K562 (cell line): ENCODE measurements at regions not wholly inside any gene's neighbourhood (a gene's known extent, or its start where the extent isn't known, plus 50 kb on each side); places are given as distances from the start of the nearest gene placed in this dataset.

Experiments
- ATAC-seq: fragments of 200-7000 bp; cut with Tn5 transposase; 3 replicates; pipeline ENCODE4 v1.9.1; 2020; ENCODE audit warnings: moderate library complexity
- BruUV-seq: library from RNA; stranded (reverse); fragments of 400-500 nt; replicated peaks from 2 replicates; lab custom pipeline; 2021; lab: Mats Ljungman, UMichigan
- CTCF ChIA-PET: fragments of 300-600 bp; formaldehyde crosslinking; extraction: SDS; loops from one replicate; lab custom pipeline; 2021; ENCODE audit warnings: low intra/inter-chr PET ratio; lab: Yijun Ruan, JAX
- POLR2A ChIA-PET: fragments of 300-600, 350-650 bp; sonication (Branson Sonifier 250); formaldehyde crosslinking; extraction: SDS; loops from one replicate; lab custom pipeline; 2021; ENCODE audit warnings: antibody characterized with exemption, inconsistent platforms; lab: Yijun Ruan, JAX
- DNase-seq, 4 experiments: peaks; one replicate each; pipeline versions ENCODE4 v3.0.0 to v3.0.0-alpha.2; 2011 to 2018; ENCODE audit warnings: low spot score in 3 of 4, mixed read lengths in 3 of 4; ENCODE audit errors: extremely low read depth in 1 of 4
- FAIRE-seq: peaks from 2 replicates; lab custom pipeline; 2011; peaks lifted over from hg19 to GRCh38; lab: Jason Lieb, UNC
- H2AFZ ChIP-seq: 2 replicates; pipeline ENCODE4 v1.6.0; 2011; ENCODE audit warnings: low read depth, low read length, control low read depth, inconsistent platforms
- H3K27ac ChIP-seq: fragments of 200-600 bp; 3 replicates; pipeline ENCODE4 v1.8.0; 2011; ENCODE audit warnings: low read depth, mild to moderate bottlenecking, control low read depth, inconsistent platforms, low read length, moderate library complexity, mixed read lengths; ENCODE audit errors: extremely low read depth
- H3K27me3 ChIP-seq, 2 experiments: fragments of 300-600 bp in 1 of 2; 2 replicates in 1 of 2; 3 replicates in 1 of 2; pipeline versions ENCODE4 v1.6.0 to v1.8.0; 2011; ENCODE audit warnings: inconsistent platforms in 2 of 2, low read length in 2 of 2, mild to moderate bottlenecking in 1 of 2, mixed read lengths in 1 of 2, moderate library complexity in 1 of 2; ENCODE audit not compliant: control insufficient read depth in 2 of 2, insufficient read depth in 2 of 2
- H3K36me3 ChIP-seq: fragments of 300-600 bp; 3 replicates; pipeline ENCODE4 v1.8.0; 2011; ENCODE audit warnings: mild to moderate bottlenecking, low read length, inconsistent platforms; ENCODE audit not compliant: control insufficient read depth, insufficient read depth
- H3K4me1 ChIP-seq, 2 experiments: fragments of 200-600 bp in 1 of 2; replicated peaks in 1 of 2; 2 replicates in 1 of 2; 3 replicates in 1 of 2; pipeline versions ENCODE4 v1.5.1 to v1.8.0; 2011; ENCODE audit warnings: inconsistent platforms in 2 of 2, low read length in 2 of 2, mild to moderate bottlenecking in 1 of 2, mixed read lengths in 1 of 2, moderate library complexity in 1 of 2; ENCODE audit not compliant: control insufficient read depth in 2 of 2, insufficient read depth in 2 of 2
- H3K4me2 ChIP-seq: 2 replicates; pipeline ENCODE4 v1.6.1; 2011; ENCODE audit warnings: low read length, control low read depth, inconsistent platforms, mixed read lengths; ENCODE audit not compliant: insufficient read depth
- H3K4me3 ChIP-seq: fragments of 200-600 bp; sonication (generic), shearing (Covaris generic); 2 replicates; pipeline ENCODE4 v1.5.1; 2016; ENCODE audit warnings: control low read depth, inconsistent platforms
- H3K79me2 ChIP-seq: fragments of 200-600 bp; 3 replicates; pipeline ENCODE4 v1.8.0; 2011; ENCODE audit warnings: low read length, inconsistent platforms; ENCODE audit not compliant: control insufficient read depth, insufficient read depth
- H3K9ac ChIP-seq, 2 experiments: 2 replicates each; pipeline versions ENCODE4 v1.6.0 to v1.6.1; 2011; ENCODE audit warnings: low read depth in 2 of 2, low read length in 2 of 2, control low read depth in 1 of 2, inconsistent platforms in 1 of 2, mild to moderate bottlenecking in 1 of 2, mixed read lengths in 1 of 2; ENCODE audit not compliant: insufficient read depth in 1 of 2
- H3K9me1 ChIP-seq: one replicate; pipeline ENCODE4 v1.6.0; 2011; ENCODE audit warnings: inconsistent platforms, mild to moderate bottlenecking, low read length, moderate library complexity; ENCODE audit not compliant: control insufficient read depth, insufficient read depth
- H3K9me3 ChIP-seq: replicated peaks from 2 replicates; pipeline ENCODE4 v1.5.1; 2011; ENCODE audit warnings: low read depth, low read length, inconsistent platforms; ENCODE audit not compliant: control insufficient read depth, insufficient read depth
- H4K20me1 ChIP-seq: replicated peaks from 2 replicates; pipeline ENCODE4 v1.6.1; 2011; ENCODE audit warnings: low read length, inconsistent platforms, mixed read lengths; ENCODE audit not compliant: control insufficient read depth, insufficient read depth
- WGBS: fragments of 100-300 bp; shearing (Covaris generic); methylation state at CpG from one replicate; pipeline ENCODE4 v1.1.6; 2016; ENCODE audit warnings: low coverage, mixed read lengths; ENCODE audit not compliant: insufficient coverage; ENCODE audit errors: missing lambda C conversion rate; 5-methylcytosine and 5-hydroxymethylcytosine counted together
- in situ Hi-C: fragments of 300-500 bp; cut with MboI; formaldehyde crosslinking; loops from 4 replicates; pipeline ENCODE4 v1.15.0; 2018; ENCODE audit warnings: inconsistent platforms, mixed read lengths
- intact Hi-C: fragments of 100-400 bp; cut with micrococcal nuclease; formaldehyde crosslinking; loops from 2 replicates; pipeline ENCODE4 v1.14.2; 2022
- TF ChIP-seq, protein P1 (sequence below): fragments of 250-450 bp; sonication (Bioruptor Pico); IDR thresholded peaks from 2 replicates; pipeline ENCODE4 v1.4.0; 2020

DNA sequence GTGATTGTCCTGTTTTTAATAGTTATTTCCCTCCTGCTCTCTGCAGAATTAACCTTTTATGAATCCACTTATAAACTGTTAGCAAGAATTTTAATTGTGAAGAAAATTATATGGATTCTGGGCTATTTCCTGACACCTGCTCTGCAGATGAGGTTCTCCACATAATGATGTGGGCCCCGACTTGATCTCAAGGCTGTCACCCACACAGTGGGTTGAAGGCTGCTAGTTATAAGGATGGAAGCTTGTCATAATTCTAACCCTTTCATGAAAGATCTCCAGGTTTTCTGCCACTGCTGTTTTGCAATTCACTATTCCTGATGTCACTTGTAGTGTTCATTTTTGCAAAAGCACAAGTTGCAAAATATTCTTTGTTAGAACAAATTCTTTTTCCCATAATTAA, 69.1 kb upstream of the MAN2A1 start:
- in situ Hi-C loops, result no loop called here
- Histone ChIP-seq H3K79me2 (no peaks in the 10 kb centered on the region), H2AFZ (no peak overlapping the region), H3K4me2 (no peak overlapping the region), H3K27ac (no peak overlapping the region), H3K4me3 (no peak overlapping the region), H4K20me1 (no peaks in the 10 kb centered on the region), H3K4me1 (no peaks in the 10 kb centered on the region), H3K9ac (no peak overlapping the region), H3K27me3 (0 out of 5 replicates have a peak, but pooled peaks cover 2 to 4% of the 10 kb centered on the region in 2 experiments), H3K9me3 (no peaks in the 10 kb centered on the region), H3K9me1 (no peaks in the 10 kb centered on the region), H3K36me3 (no peaks in the 10 kb centered on the region)
- TF ChIP-seq, protein P1, sequence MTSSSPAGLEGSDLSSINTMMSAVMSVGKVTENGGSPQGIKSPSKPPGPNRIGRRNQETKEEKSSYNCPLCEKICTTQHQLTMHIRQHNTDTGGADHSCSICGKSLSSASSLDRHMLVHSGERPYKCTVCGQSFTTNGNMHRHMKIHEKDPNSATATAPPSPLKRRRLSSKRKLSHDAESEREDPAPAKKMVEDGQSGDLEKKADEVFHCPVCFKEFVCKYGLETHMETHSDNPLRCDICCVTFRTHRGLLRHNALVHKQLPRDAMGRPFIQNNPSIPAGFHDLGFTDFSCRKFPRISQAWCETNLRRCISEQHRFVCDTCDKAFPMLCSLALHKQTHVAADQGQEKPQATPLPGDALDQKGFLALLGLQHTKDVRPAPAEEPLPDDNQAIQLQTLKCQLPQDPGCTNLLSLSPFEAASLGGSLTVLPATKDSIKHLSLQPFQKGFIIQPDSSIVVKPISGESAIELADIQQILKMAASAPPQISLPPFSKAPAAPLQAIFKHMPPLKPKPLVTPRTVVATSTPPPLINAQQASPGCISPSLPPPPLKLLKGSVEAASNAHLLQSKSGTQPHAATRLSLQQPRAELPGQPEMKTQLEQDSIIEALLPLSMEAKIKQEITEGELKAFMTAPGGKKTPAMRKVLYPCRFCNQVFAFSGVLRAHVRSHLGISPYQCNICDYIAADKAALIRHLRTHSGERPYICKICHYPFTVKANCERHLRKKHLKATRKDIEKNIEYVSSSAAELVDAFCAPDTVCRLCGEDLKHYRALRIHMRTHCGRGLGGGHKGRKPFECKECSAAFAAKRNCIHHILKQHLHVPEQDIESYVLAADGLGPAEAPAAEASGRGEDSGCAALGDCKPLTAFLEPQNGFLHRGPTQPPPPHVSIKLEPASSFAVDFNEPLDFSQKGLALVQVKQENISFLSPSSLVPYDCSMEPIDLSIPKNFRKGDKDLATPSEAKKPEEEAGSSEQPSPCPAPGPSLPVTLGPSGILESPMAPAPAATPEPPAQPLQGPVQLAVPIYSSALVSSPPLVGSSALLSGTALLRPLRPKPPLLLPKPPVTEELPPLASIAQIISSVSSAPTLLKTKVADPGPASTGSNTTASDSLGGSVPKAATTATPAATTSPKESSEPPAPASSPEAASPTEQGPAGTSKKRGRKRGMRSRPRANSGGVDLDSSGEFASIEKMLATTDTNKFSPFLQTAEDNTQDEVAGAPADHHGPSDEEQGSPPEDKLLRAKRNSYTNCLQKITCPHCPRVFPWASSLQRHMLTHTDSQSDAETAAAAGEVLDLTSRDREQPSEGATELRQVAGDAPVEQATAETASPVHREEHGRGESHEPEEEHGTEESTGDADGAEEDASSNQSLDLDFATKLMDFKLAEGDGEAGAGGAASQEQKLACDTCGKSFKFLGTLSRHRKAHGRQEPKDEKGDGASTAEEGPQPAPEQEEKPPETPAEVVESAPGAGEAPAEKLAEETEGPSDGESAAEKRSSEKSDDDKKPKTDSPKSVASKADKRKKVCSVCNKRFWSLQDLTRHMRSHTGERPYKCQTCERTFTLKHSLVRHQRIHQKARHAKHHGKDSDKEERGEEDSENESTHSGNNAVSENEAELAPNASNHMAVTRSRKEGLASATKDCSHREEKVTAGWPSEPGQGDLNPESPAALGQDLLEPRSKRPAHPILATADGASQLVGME (CRISPR knock-in tag), result no peak
- BruUV-seq, result no TSS peak
- ChIA-PET CTCF (no interaction called here), POLR2A (no interaction called here)
- FAIRE-seq (no peak), DNase-seq (no peak), ATAC-seq (no peak)
- intact Hi-C loops, result no loop called here
- WGBS, result 0% methylated on average over 1 of the region's 1 CpG
